DMS153 treated with DMSO at 0.1 percent for 48 hours (cell line): ENCODE measurements at regions not wholly inside any gene's neighbourhood (a gene's known extent, or its start where the extent isn't known, plus 50 kb on each side); places are given as distances from the start of the nearest gene placed in this dataset.
"Not testable (repeated sequence)": the region's sequence is repeated elsewhere in the genome, so short reads cannot be mapped to it uniquely, and the experiment has no call there.

Source experiments
- DNase-seq: peaks from one replicate; lab custom pipeline; 2025; ENCODE audit not compliant: unreplicated experiment; lab: John Stamatoyannopoulos, UW

DNA sequence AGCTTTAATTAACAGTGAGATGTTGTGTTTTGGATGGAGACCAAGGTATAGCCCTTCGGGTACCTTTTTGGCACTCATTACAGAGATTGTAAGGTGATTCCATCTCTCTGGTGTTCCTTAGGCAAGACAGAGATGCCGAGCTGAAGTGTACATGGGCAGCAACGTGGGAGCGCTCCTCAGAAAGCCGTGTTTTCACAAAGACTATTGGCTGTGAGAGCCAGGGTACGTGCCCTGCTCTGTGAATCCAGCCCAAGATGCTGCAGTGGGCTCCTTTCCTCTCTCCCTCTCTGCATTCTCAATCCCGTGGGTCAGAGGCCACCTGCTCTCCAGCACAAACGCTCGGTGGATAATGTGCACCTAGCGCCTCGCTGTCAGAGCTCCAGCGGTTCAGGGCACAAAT, 203.0 kb upstream of the EPHA4 start:
- no peak for DNase-seq

- no peak for DNase-seq
Observed at GRCh38 chr2:221774136-221774535, 202.0 kb upstream of the EPHA4 start.

GRCh38 chr2:221771297-221771696, 199.2 kb upstream of the EPHA4 start:
- DNase-seq = no peak

- DNase-seq = no peak
Observed at GRCh38 chr2:221767106-221768012, 195.3 kb upstream of the EPHA4 start.

DNA sequence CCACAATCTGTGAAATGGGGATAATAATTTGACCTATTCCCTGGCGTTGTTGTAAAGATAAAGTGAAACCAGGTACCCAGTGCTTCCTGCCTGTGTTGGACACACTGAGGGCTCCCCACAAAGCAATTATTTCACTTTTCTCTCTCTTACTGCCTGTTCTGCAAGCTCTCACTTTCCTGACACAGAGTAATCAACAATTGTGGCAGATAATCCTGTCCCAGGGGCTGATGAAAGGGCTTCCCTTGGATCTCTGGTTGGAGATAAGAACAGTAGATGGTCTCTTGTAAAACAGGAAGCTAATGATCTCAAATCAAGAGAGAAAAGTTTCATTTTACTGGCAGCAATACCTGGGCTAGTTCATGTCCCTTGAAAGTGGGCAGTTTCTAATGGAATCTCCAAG, 190.4 kb upstream of the EPHA4 start:
- no peak for DNase-seq

DNA sequence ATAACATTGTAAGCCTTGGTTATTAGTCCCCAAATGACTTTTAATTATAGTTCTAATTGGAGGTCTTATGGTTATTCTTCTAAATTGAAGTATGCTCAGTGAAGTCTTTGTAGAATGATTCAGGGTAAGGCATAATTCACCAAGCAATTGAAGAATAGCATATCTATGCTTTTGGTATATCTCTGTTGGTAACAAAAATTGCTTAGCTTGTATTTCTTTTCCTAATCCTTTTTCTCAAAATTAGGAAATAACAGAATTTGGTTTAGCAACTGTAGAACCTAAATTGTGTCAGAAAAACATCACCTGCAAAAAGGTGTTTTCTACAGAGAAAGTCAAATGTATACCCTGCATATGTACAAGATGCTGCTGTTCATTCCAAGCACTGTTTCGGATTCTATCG, 189.2 kb upstream of the EPHA4 start:
- no peak for DNase-seq

GRCh38 chr2:221758076-221758475, 186.0 kb upstream of the EPHA4 start:
- DNase-seq = no peak

DNA sequence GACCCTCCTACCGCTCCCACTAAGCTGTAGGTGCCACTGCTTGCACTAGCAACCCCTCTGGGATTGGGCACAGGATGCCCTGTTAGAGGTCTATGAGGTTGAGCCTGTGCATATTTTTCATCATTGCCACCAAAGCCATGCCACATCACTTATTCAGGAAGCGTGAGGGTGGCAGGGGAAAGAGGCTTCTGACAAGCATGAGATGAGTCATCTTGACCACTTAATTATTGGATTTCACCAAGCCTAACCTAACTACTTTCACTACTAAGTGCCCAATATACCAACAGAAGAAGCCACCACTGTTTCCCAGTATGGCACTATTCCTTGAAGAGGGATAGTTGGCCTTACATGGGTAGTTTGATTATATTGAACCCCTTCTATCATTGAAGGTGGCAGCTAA, 181.3 kb upstream of the EPHA4 start:
- DNase-seq = no peak

DNA sequence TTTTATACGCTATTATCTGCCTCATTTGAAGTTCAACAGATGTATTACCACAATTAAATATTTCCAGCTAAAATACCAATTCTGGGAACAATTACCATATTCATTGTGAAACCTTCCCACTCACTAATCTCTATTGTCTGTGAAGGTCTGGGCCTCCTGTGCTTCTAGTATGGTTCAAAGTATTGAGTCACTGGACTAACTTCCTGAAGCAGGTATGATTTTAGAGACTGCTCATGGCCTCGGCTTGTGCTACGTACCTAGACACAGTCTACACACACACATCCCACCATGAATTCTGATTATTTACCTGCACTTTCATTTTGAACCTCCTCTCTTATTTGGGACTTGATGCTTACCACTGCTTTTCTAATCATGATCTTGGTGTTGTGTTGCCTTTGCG, 180.7 kb upstream of the EPHA4 start:
- no peak for DNase-seq

DNA sequence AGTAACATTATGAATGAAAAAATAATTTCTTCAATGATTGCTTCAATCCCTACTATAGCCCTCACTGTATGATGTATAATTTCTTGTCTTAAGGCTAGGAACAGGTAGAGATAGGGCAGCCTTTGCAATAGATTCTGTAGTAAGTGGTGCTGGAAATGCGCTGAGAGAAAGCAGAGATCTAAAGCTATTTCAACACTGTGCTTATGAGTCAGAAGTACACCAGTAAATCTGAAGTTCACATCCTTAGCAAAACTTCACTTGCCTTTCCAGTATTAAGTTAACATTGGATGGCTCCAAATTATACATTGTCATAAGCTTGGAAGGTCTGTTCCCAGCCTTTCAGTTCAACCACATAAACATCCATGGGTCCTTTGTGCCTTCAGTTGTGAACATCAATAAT, 178.2 kb upstream of the EPHA4 start:
- no peak for DNase-seq

GRCh38 chr2:221747289-221747972, 175.3 kb upstream of the EPHA4 start:
- DNase-seq = no peak

- no peak for DNase-seq
Observed at GRCh38 chr2:221741496-221742211, 169.6 kb upstream of the EPHA4 start.

- no peak for DNase-seq
Observed at GRCh38 chr2:221731432-221732145, 159.5 kb upstream of the EPHA4 start.

GRCh38 chr2:221726894-221727513, 154.9 kb upstream of the EPHA4 start:
- no peak for DNase-seq

DNA sequence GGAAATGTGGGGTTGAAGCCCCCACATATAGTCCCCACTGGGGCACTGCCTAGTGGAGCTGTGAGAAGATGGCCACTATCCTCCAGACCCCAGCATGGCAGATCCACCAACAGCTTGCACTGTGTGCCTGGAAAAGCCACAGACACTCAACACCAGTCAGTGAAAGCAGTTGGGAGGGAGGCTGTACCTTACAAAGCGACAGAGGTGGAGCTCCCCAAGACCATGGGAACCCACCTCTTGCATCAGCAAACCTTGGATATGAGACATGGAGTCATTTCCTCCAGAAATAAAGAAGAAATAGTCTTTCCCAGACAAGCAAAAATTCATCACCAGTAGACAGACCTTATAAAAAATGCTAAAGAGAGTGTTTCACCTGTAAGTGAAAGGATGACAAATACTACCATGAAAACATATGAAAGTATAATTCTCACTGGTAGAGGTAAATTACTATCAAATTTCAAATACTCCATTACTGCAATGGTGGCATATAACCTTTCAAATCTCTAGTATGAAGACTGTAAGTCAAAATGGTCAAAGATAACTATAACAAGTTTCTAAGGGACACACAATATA, 152.6 kb upstream of the EPHA4 start:
- DNase-seq = no peak

DNA sequence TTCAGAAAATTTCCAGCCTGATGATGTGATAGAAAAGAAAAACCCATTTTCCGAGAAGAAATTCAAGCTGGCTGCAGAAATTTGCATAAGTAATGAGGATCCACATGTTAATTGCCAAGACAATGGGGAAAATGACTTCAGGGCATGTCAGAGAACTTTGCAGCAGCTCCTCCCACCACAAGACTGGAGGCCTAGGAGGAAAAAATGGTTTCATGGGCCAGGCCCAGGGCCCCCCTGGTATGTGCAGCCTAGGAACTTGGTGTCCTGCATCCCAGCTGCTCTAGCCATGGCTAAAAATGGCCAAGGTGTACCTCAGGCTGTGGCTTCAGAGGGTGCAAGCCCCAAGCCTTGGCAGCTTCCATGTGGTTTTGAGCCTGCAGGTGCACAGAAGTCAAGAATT, 152.0 kb upstream of the EPHA4 start:
- not testable (repeated sequence) for DNase-seq

DNA sequence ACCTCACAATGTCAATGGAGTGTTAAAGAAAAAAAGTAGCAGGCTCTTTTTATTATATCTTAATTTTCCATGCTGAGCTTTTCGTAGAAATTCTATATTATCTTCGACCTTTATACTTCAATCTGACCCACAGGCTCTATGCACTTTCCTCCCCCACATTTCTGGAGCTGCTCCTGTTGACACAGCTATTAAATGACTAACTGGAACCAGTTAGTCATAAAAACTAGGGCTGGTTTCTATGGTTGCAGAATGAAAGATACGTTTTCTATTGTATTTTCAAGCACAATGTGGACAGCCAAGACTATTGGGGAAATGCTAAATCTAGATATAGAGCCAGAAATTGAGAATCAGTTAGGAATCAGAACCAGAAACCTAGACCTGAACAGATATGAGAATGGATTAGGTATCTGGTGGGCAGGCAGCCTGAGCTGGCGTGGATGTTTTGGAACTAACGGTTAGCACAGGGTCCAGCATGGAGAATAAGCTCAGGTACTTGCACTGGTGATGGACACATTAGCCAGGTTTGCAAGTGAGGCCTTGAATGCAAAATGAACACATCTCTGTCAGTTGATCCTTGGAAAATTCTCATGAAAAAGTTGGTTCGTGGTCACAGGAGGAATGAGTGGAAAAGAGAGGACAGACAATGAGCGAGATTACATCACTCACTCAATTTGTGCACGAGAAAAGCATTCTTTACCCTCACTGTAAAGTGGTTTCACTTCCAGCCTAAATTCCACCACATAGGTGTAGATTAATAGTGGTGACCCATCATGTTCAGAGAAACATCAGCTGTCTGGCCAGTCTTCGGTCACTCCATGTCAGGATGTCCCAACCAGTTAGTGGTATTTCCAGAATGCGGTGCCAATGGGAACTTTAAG, 144.6 kb upstream of the EPHA4 start:
- peak; percentile 9 for DNase-seq

DNA sequence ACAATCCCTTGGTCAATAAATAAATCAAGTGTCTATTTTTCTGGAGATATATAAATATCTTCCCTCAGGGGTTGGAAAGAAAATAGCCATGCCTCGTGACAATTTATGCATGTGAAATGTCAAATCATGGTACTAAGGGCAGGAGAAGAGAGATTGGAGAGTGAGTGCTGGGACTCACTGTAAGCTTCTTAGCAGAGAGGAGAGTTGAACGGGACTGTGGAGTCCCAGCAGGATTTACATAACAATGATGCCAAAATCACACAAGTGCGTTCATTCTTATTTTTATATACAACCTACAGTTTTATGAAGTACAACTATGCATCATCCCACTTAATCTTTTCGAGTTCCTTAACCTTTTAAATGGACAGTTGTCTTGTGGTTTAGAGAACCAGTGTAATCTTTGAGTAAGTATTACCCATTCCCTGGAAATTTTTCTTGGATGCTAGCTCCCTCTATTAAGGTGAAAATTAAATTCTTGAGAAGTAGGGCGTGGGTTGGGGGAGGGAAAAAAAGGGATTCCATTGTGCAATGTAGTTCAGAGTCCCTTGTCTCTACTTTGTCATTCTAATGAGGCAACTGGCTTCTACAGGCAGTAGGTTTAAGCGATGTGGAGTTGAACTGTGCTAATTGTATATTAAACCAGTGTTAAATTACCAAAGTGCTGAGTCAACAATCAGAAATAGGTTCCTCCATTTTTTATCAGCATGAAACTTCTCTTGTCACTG, 143.6 kb upstream of the EPHA4 start:
- DNase-seq = no peak

DNA sequence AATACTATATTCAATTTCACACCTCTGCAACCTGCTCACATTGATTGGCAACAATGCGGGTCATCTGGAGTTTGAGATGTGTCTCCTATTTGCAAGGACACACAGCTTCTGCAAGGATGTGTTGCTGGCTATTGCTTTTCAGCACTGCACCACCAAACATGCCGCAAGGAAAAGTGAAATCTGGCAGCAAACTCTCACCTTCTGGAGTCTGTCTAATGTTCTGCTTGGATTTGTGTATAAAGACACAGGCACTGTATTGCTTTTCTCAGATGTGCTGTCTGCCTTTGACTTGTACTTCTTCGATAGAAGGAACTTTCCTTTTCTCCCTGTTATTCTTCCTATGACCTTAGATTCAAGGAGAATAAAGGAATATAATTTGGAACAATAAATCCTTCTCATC, 138.6 kb upstream of the EPHA4 start:
- DNase-seq = no peak
